RWPE1 (cell line): ENCODE measurements at regions not wholly inside any gene's neighbourhood (a gene's known extent, or its start where the extent isn't known, plus 50 kb on each side); places are given as distances from the start of the nearest gene placed in this dataset.

Experiments used
- CTCF ChIA-PET: fragments of 350-600 bp; sonication (Branson Sonifier 250); formaldehyde crosslinking; extraction: SDS; loops from one replicate; lab custom pipeline; 2021; lab: Yijun Ruan, JAX
- POLR2A ChIA-PET: fragments of 400-600 bp; formaldehyde crosslinking; extraction: SDS; loops from one replicate; lab custom pipeline; 2020; ENCODE audit warnings: antibody characterized with exemption; ENCODE audit not compliant: low non-redundant PET; lab: Yijun Ruan, JAX
- DNase-seq: peaks from one replicate; pipeline ENCODE4 v3.0.0; 2012; ENCODE audit warnings: low spot score
- H3K27ac ChIP-seq: fragments of 450-650 bp; 2 replicates; pipeline ENCODE4 v1.5.1; 2017
- TF ChIP-seq, protein P1 (sequence below): fragments of 450-650 bp; conservative IDR thresholded peaks from 2 replicates; pipeline ENCODE4 v1.5.1; 2017; ENCODE audit warnings: low read depth, mild to moderate bottlenecking

DNA sequence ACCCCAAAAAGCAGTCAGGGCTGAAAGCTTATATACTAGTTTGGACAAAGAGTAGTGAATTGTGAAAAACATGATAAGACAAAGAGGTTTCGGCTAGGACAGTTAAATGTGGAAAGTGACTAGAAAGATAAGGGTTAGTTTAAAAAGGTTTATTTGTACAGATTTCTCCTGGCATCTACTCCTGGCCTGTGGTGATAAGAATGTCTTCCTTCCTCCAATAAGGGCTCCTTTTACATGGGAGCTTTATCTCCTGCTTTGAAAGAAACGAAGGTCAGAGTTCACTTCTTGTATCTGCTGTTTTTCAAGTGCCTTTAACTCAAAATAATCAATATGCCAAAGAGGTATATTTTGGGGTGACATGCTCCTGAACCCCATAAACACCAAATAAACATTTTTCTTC, 776.1 kb upstream of the COX7C start:
- CTCF ChIA-PET: no interaction called here
- no peak overlapping the region for H3K27ac ChIP-seq
- POLR2A ChIA-PET: no interaction called here
- no peak for DNase-seq
- TF ChIP-seq, protein P1, sequence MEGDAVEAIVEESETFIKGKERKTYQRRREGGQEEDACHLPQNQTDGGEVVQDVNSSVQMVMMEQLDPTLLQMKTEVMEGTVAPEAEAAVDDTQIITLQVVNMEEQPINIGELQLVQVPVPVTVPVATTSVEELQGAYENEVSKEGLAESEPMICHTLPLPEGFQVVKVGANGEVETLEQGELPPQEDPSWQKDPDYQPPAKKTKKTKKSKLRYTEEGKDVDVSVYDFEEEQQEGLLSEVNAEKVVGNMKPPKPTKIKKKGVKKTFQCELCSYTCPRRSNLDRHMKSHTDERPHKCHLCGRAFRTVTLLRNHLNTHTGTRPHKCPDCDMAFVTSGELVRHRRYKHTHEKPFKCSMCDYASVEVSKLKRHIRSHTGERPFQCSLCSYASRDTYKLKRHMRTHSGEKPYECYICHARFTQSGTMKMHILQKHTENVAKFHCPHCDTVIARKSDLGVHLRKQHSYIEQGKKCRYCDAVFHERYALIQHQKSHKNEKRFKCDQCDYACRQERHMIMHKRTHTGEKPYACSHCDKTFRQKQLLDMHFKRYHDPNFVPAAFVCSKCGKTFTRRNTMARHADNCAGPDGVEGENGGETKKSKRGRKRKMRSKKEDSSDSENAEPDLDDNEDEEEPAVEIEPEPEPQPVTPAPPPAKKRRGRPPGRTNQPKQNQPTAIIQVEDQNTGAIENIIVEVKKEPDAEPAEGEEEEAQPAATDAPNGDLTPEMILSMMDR: no peak

DNA sequence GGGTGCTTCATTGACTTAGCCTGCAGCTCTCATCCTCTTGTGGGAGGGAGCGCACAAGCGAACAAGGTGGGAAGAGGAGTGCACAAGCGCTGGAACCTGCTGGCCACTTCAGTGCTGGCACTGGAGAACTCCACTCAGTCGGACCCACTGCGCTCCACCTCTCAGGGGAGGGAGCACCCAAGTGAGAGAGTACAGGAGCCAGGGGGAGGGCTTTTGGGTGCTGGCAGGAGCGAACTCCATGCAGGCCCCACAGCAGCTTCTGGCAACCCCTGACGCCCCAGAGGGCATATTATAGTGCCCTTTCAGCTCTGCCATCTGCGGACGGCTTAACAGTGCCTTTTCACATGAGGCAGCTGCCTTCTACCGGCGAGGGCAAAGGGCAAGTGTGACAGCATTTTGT, 774.2 kb upstream of the COX7C start:
- H3K27ac ChIP-seq: no peak overlapping the region
- POLR2A ChIA-PET: no interaction called here
- TF ChIP-seq, protein P1: no peak
- no peak for DNase-seq
- CTCF ChIA-PET: no interaction called here

DNA sequence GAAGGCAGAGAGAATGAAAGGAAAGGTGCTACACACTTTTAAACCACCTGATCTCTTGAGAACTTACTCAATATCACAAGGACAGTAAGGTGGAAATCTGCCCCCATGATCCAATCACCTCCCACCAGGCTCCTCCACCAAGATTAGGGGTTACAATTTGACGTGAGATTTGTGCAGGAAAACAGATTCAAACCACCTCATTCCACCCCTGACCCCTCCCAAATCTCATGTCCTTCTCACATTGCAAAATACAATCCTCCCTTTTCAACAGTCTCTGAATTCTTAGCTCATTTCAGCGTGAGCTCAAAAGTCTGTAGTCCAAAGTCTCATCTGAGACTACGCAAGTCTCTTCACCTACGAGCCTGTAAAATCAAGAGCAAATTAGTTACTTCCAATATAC, 768.3 kb upstream of the COX7C start:
- no peak overlapping the region for H3K27ac ChIP-seq
- TF ChIP-seq, protein P1: no peak
- CTCF ChIA-PET: no interaction called here
- DNase-seq: no peak
- POLR2A ChIA-PET: no interaction called here

DNA sequence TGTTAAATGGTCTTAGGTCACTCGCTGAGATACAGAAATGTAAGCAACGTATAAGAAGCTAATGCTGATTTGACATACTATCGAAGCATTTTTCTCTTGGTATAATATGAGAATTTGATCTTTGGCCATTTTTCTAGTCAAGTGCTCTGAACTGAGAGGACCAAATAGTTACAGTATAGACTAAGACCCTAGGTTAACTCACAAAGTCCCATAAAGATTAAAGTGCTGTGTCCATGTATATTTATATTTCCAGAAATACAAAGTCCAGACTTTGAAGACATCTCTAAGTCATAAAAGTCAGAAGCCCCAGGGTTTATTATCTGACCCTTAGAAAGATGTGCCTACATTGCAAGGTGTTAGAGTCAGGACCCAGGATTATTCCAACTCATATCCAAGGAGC, 752.4 kb upstream of the COX7C start:
- TF ChIP-seq, protein P1: no peak
- POLR2A ChIA-PET: no interaction called here
- H3K27ac ChIP-seq: no peak overlapping the region
- DNase-seq: no peak
- CTCF ChIA-PET: no interaction called here

DNA sequence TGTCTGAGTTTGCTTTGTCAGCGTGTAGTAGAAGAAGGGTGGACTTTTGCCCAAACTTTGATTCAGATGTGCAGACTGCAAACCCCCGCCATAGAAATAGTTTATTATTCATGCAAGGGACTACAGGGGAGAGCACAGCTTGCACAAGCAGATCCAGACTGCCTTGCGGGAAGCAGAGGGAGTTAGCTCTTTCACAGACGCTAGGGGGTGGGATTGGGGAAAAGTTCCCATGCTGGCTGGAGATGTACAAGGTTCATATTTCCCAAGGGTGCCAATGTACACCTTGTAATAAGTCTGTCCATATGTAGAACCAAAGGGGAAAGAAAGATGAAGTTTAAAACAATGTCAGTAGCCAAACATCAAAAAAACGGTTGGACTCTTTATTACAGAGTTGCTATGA, 749.7 kb upstream of the COX7C start:
- CTCF ChIA-PET: interaction anchor here (0.6 kb wide), 1 partner anchor 1740 kb away, joined by 5 read pairs; no protein-coding TSS in a partner anchor
- H3K27ac ChIP-seq: no peak overlapping the region
- POLR2A ChIA-PET: no interaction called here
- TF ChIP-seq, protein P1: no peak
- no peak for DNase-seq

DNA sequence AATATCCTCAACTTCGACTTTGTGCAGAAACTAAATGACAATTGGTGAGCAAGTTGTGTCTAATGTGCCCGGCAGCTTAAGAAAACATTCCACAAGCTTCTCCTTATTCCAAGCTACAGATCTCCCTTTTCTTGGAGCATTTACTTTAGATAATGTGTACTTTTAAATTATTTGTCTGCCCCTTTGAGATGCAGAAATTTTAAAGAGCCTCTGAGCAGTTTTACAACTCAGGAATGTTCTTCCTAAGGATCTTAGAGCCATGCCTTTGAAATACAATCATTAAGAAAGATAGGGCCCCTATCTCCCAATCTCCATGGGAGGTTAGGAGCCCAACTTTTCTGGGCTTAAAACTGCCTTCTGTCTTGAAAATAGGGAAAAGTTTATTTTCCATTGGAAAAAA, 723.7 kb upstream of the COX7C start:
- TF ChIP-seq, protein P1: no peak
- CTCF ChIA-PET: no interaction called here
- no peak overlapping the region for H3K27ac ChIP-seq
- POLR2A ChIA-PET: no interaction called here
- no peak for DNase-seq

DNA sequence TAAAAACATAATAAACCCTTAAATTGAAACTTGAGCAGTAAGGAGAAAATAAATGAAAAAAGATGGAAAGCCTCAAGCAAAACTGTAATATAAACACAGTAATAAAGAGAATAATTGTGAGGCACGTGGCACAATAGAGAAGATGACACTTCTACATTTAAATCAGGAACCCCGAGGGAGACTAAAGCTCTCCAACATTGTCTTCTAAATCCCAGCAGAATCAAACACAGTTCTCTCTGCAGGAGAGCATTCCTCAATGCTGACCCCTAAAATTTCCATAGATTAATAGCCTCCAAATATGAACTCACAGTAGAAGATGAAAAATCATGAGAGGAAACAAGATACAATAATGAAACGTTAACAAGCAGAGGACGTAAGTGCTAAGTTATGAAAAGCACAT, 721.2 kb upstream of the COX7C start:
- DNase-seq: no peak
- TF ChIP-seq, protein P1: no peak
- no peak overlapping the region for H3K27ac ChIP-seq
- ChIA-PET CTCF (no interaction called here), POLR2A (no interaction called here)
